Activated T-helper 1 cell treated with anti-CD3 and anti-CD28 coated beads, Interleukin-12 subunit alpha, Interleukin-12 subunit beta, Interleukin-2, Interleukin-4 antibody, amounts not matched to agents 30 ng/mL and 10 ng/mL and 1 ng/mL, durations not matched to agents 14 hours and 24 hours and 36 hours (primary cell): ENCODE measurements at regions not wholly inside any gene's neighbourhood (a gene's known extent, or its start where the extent isn't known, plus 50 kb on each side); places are given as distances from the start of the nearest gene placed in this dataset.

Experiments used
- DNase-seq: peaks from one replicate; pipeline ENCODE4 v3.0.0; 2021; ENCODE audit warnings: low spot score
- H3K27ac Mint-ChIP-seq: one replicate; pipeline ENCODE4 v1.8.0; 2021; ENCODE audit warnings: mild to moderate bottlenecking, mixed read lengths
- H3K27me3 Mint-ChIP-seq: one replicate; pipeline ENCODE4 v1.8.0; 2022; ENCODE audit warnings: mild to moderate bottlenecking, moderate library complexity, mixed read lengths; ENCODE audit not compliant: insufficient read depth
- H3K36me3 Mint-ChIP-seq: one replicate; pipeline ENCODE4 v1.8.0; 2021; ENCODE audit warnings: low read depth, mixed read lengths
- H3K4me1 Mint-ChIP-seq: one replicate; pipeline ENCODE4 v1.8.0; 2021; ENCODE audit warnings: low read depth, mixed read lengths
- H3K4me3 Mint-ChIP-seq: one replicate; pipeline ENCODE4 v1.8.0; 2021; ENCODE audit warnings: mild to moderate bottlenecking, moderate library complexity, mixed read lengths
- H3K9me3 Mint-ChIP-seq: one replicate; pipeline ENCODE4 v1.8.0; 2021; ENCODE audit warnings: mixed read lengths
- intact Hi-C: fragments of 100-400 bp; cut with micrococcal nuclease; formaldehyde crosslinking; loops from one replicate; pipeline ENCODE4 v1.15.1; 2024

GRCh38 chr7:35988105-35988504, 164.9 kb upstream of the EEPD1 start:
- Mint-ChIP-seq H3K27me3 (peaks cover 5% of the 10 kb centered on the region), H3K36me3 (no peaks in the 10 kb centered on the region), H3K9me3 (no peaks in the 10 kb centered on the region), H3K27ac (no peak overlapping the region), H3K4me3 (no peak overlapping the region), H3K4me1 (peaks cover 11% of the 10 kb centered on the region)
- intact Hi-C loops, result no loop called here
- no peak for DNase-seq

- H3K9me3 Mint-ChIP-seq, result no peaks in the 10 kb centered on the region
Measured at GRCh38 chr7:35988818-35989217, 164.2 kb upstream of the EEPD1 start.

GRCh38 chr7:35991511-35992232, 161.4 kb upstream of the EEPD1 start:
- H3K27ac Mint-ChIP-seq, result no peak overlapping the region
- no peaks in the 10 kb centered on the region for H3K36me3 Mint-ChIP-seq
- DNase-seq, result no peak
- H3K27me3 Mint-ChIP-seq, result peaks cover 3% of the 10 kb centered on the region
- intact Hi-C loops, result loop anchor here (5.0 kb wide), 1 partner anchor 161 kb away; the partner anchor contains the start of gene EEPD1
- no peaks in the 10 kb centered on the region for H3K9me3 Mint-ChIP-seq
- peaks cover 11% of the 10 kb centered on the region for H3K4me1 Mint-ChIP-seq
- no peak overlapping the region for H3K4me3 Mint-ChIP-seq

More at GRCh38 chr7:35988818-35989217, 164.2 kb upstream of the EEPD1 start:
- H3K4me1 Mint-ChIP-seq, result peaks cover 11% of the 10 kb centered on the region
- no peak overlapping the region for H3K27ac Mint-ChIP-seq
- no peak for DNase-seq
- no peak overlapping the region for H3K4me3 Mint-ChIP-seq
- intact Hi-C loops, result no loop called here
- H3K36me3 Mint-ChIP-seq, result no peaks in the 10 kb centered on the region
- H3K27me3 Mint-ChIP-seq, result peaks cover 5% of the 10 kb centered on the region

GRCh38 chr7:35992436-35992835, 160.6 kb upstream of the EEPD1 start:
- H3K4me1 Mint-ChIP-seq, result peaks cover 11% of the 10 kb centered on the region
- no peak overlapping the region for H3K4me3 Mint-ChIP-seq
- no peaks in the 10 kb centered on the region for H3K36me3 Mint-ChIP-seq
- no peak overlapping the region for H3K27ac Mint-ChIP-seq
- H3K27me3 Mint-ChIP-seq, result peaks cover 3% of the 10 kb centered on the region
- no peaks in the 10 kb centered on the region for H3K9me3 Mint-ChIP-seq
- no peak for DNase-seq
- intact Hi-C loops, result loop anchor here (5.0 kb wide), 1 partner anchor 160 kb away; the partner anchor contains the start of gene EEPD1

GRCh38 chr7:35993113-35993512, 159.9 kb upstream of the EEPD1 start:
- no peak overlapping the region for H3K27ac Mint-ChIP-seq
- H3K36me3 Mint-ChIP-seq, result no peaks in the 10 kb centered on the region
- H3K27me3 Mint-ChIP-seq, result peaks cover 3% of the 10 kb centered on the region
- no peak overlapping the region for H3K4me3 Mint-ChIP-seq
- peaks cover 11% of the 10 kb centered on the region for H3K4me1 Mint-ChIP-seq
- intact Hi-C loops, result loop anchor here (5.0 kb wide), 1 partner anchor 159 kb away; the partner anchor contains the start of gene EEPD1
- no peak for DNase-seq
- no peaks in the 10 kb centered on the region for H3K9me3 Mint-ChIP-seq

- peaks cover 11% of the 10 kb centered on the region for H3K4me1 Mint-ChIP-seq
- H3K36me3 Mint-ChIP-seq, result no peaks in the 10 kb centered on the region
- H3K27me3 Mint-ChIP-seq, result peaks cover 3% of the 10 kb centered on the region
- no peak overlapping the region for H3K27ac Mint-ChIP-seq
- no peaks in the 10 kb centered on the region for H3K9me3 Mint-ChIP-seq
- intact Hi-C loops, result loop anchor here (5.0 kb wide), 1 partner anchor 158 kb away; the partner anchor contains the start of gene EEPD1
- no peak overlapping the region for H3K4me3 Mint-ChIP-seq
- no peak for DNase-seq
Measured at GRCh38 chr7:35993676-35994606, 159.1 kb upstream of the EEPD1 start.

GRCh38 chr7:35995334-35995733, 157.7 kb upstream of the EEPD1 start:
- H3K9me3 Mint-ChIP-seq, result no peaks in the 10 kb centered on the region
- H3K4me3 Mint-ChIP-seq, result no peak overlapping the region
- DNase-seq, result no peak
- H3K27me3 Mint-ChIP-seq, result peaks cover 3% of the 10 kb centered on the region
- H3K4me1 Mint-ChIP-seq, result peaks cover 11% of the 10 kb centered on the region
- H3K27ac Mint-ChIP-seq, result no peak overlapping the region
- H3K36me3 Mint-ChIP-seq, result no peaks in the 10 kb centered on the region
- intact Hi-C loops, result no loop called here

- intact Hi-C loops, result no loop called here
- Mint-ChIP-seq H3K4me1 (no peaks in the 10 kb centered on the region), H3K27me3 (peaks cover 6% of the 10 kb centered on the region), H3K36me3 (no peaks in the 10 kb centered on the region), H3K9me3 (no peaks in the 10 kb centered on the region), H3K4me3 (no peak overlapping the region), H3K27ac (no peak overlapping the region)
- DNase-seq, result no peak
Measured at GRCh38 chr7:35998481-35998880, 154.6 kb upstream of the EEPD1 start.

GRCh38 chr7:36001546-36001945, 151.5 kb upstream of the EEPD1 start:
- Mint-ChIP-seq H3K36me3 (no peaks in the 10 kb centered on the region), H3K4me3 (no peak overlapping the region), H3K27ac (no peak overlapping the region), H3K27me3 (peaks cover 11% of the 10 kb centered on the region), H3K9me3 (no peaks in the 10 kb centered on the region), H3K4me1 (peaks cover 5% of the 10 kb centered on the region)
- no peak for DNase-seq
- intact Hi-C loops, result no loop called here

- H3K27me3 Mint-ChIP-seq, result peaks cover 11% of the 10 kb centered on the region
- no peak for DNase-seq
- H3K9me3 Mint-ChIP-seq, result no peaks in the 10 kb centered on the region
- H3K4me1 Mint-ChIP-seq, result peaks cover 5% of the 10 kb centered on the region
- H3K27ac Mint-ChIP-seq, result no peak overlapping the region
- no peaks in the 10 kb centered on the region for H3K36me3 Mint-ChIP-seq
- intact Hi-C loops, result no loop called here
- H3K4me3 Mint-ChIP-seq, result no peak overlapping the region
Measured at GRCh38 chr7:36002900-36003299, 150.2 kb upstream of the EEPD1 start.

- intact Hi-C loops, result no loop called here
- H3K4me1 Mint-ChIP-seq, result peaks cover 5% of the 10 kb centered on the region
- peaks cover 11% of the 10 kb centered on the region for H3K27me3 Mint-ChIP-seq
- H3K9me3 Mint-ChIP-seq, result no peaks in the 10 kb centered on the region
- H3K4me3 Mint-ChIP-seq, result no peak overlapping the region
- H3K27ac Mint-ChIP-seq, result no peak overlapping the region
- DNase-seq, result no peak
- no peaks in the 10 kb centered on the region for H3K36me3 Mint-ChIP-seq
Measured at GRCh38 chr7:36003343-36003742, 149.7 kb upstream of the EEPD1 start.

GRCh38 chr7:36005293-36005692, 147.8 kb upstream of the EEPD1 start:
- H3K27ac Mint-ChIP-seq, result no peak overlapping the region
- no peaks in the 10 kb centered on the region for H3K36me3 Mint-ChIP-seq
- peaks cover 11% of the 10 kb centered on the region for H3K27me3 Mint-ChIP-seq
- peaks cover 5% of the 10 kb centered on the region for H3K4me1 Mint-ChIP-seq
- intact Hi-C loops, result no loop called here
- DNase-seq, result no peak
- H3K9me3 Mint-ChIP-seq, result no peaks in the 10 kb centered on the region
- no peak overlapping the region for H3K4me3 Mint-ChIP-seq

- H3K27me3 Mint-ChIP-seq, result peaks cover 11% of the 10 kb centered on the region
- no peak overlapping the region for H3K27ac Mint-ChIP-seq
- no peak for DNase-seq
- H3K4me3 Mint-ChIP-seq, result no peak overlapping the region
- no peaks in the 10 kb centered on the region for H3K36me3 Mint-ChIP-seq
- intact Hi-C loops, result no loop called here
- no peaks in the 10 kb centered on the region for H3K9me3 Mint-ChIP-seq
- H3K4me1 Mint-ChIP-seq, result peaks cover 5% of the 10 kb centered on the region
Measured at GRCh38 chr7:36005876-36006275, 147.2 kb upstream of the EEPD1 start.
